Trophoblast cell (in vitro differentiated cells and primary cell): ENCODE measurements at regions not wholly inside any gene's neighbourhood (a gene's known extent, or its start where the extent isn't known, plus 50 kb on each side); places are given as distances from the start of the nearest gene placed in this dataset.
"Not testable (repeated sequence)": the region's sequence is repeated elsewhere in the genome, so short reads cannot be mapped to it uniquely, and the experiment has no call there.

ENCODE experiments used
- DNase-seq, 2 donors: peaks; one replicate each; pipeline ENCODE4 v3.0.0-alpha.2; 2016
- H2AFZ ChIP-seq: 2 replicates; pipeline ENCODE4 v1.6.1; 2013; ENCODE audit warnings: low read length, moderate library complexity, mild to moderate bottlenecking; ENCODE audit not compliant: insufficient read depth, poor library complexity
- H2AK5ac ChIP-seq: 2 replicates; pipeline ENCODE4 v1.6.1; 2013; ENCODE audit warnings: mild to moderate bottlenecking, low read length
- H2BK120ac ChIP-seq: 2 replicates; pipeline ENCODE4 v1.6.1; 2013; ENCODE audit warnings: low read length, mild to moderate bottlenecking, moderate library complexity; ENCODE audit not compliant: insufficient read depth, poor library complexity
- H2BK12ac ChIP-seq: 2 replicates; pipeline ENCODE4 v1.6.1; 2013; ENCODE audit warnings: mild to moderate bottlenecking, low read length, moderate library complexity
- H2BK5ac ChIP-seq: 2 replicates; pipeline ENCODE4 v1.6.1; 2013; ENCODE audit warnings: low read length, low read depth, moderate library complexity, mild to moderate bottlenecking; ENCODE audit not compliant: poor library complexity
- H3K14ac ChIP-seq: 2 replicates; pipeline ENCODE4 v1.6.1; 2013; ENCODE audit warnings: mild to moderate bottlenecking, low read length
- H3K18ac ChIP-seq: 2 replicates; pipeline ENCODE4 v1.6.1; 2013; ENCODE audit warnings: mild to moderate bottlenecking, low read length
- H3K23ac ChIP-seq: 2 replicates; pipeline ENCODE4 v1.6.1; 2013; ENCODE audit warnings: low read length
- H3K27ac ChIP-seq: 2 replicates; pipeline ENCODE4 v1.5.1; 2013; ENCODE audit warnings: low read depth, mild to moderate bottlenecking, inconsistent platforms, low read length, moderate library complexity
- H3K27me3 ChIP-seq: 2 replicates; pipeline ENCODE4 v1.6.1; 2013; ENCODE audit warnings: inconsistent platforms, mild to moderate bottlenecking, low read length, moderate library complexity; ENCODE audit not compliant: insufficient read depth
- H3K36me3 ChIP-seq, 2 experiments: 1 replicate in 1 of 2; 2 replicates in 1 of 2; pipeline ENCODE4 v1.6.1; 2013; ENCODE audit warnings: low read length in 2 of 2, mild to moderate bottlenecking in 2 of 2, moderate library complexity in 1 of 2; ENCODE audit not compliant: insufficient read depth in 2 of 2, control insufficient read depth in 1 of 2
- H3K4ac ChIP-seq: 2 replicates; pipeline ENCODE4 v1.6.1; 2013; ENCODE audit warnings: low read depth, mild to moderate bottlenecking, low read length, moderate library complexity
- H3K4me1 ChIP-seq, 2 experiments: 1 replicate in 1 of 2; 2 replicates in 1 of 2; pipeline ENCODE4 v1.6.1; 2013; ENCODE audit warnings: low read length in 2 of 2, mild to moderate bottlenecking in 2 of 2, moderate library complexity in 1 of 2; ENCODE audit not compliant: insufficient read depth in 2 of 2, control insufficient read depth in 1 of 2
- H3K4me2 ChIP-seq: 2 replicates; pipeline ENCODE4 v1.6.1; 2013; ENCODE audit warnings: inconsistent platforms, mild to moderate bottlenecking, low read length, moderate library complexity
- H3K4me3 ChIP-seq: 2 replicates; pipeline ENCODE4 v1.5.1; 2013; ENCODE audit warnings: mild to moderate bottlenecking, low read depth, low read length, inconsistent platforms
- H3K79me1 ChIP-seq: one replicate; pipeline ENCODE4 v1.6.1; 2013; ENCODE audit warnings: low read length
- H3K79me2 ChIP-seq: 2 replicates; pipeline ENCODE4 v1.6.1; 2013; ENCODE audit warnings: low read length, mild to moderate bottlenecking; ENCODE audit not compliant: control insufficient read depth, insufficient read depth, poor library complexity
- H3K9ac ChIP-seq: 2 replicates; pipeline ENCODE4 v1.6.1; 2013; ENCODE audit warnings: mild to moderate bottlenecking, low read length
- H3K9me3 ChIP-seq: 2 replicates; pipeline ENCODE4 v1.6.1; 2013; ENCODE audit warnings: low read depth, mild to moderate bottlenecking, control low read depth, inconsistent platforms, low read length; ENCODE audit not compliant: insufficient read depth
- H4K12ac ChIP-seq: 2 replicates; pipeline ENCODE4 v1.6.1; 2013; ENCODE audit warnings: low read depth, mild to moderate bottlenecking, low read length, moderate library complexity
- H4K8ac ChIP-seq: 2 replicates; pipeline ENCODE4 v1.6.1; 2013; ENCODE audit warnings: low read depth, mild to moderate bottlenecking, low read length, moderate library complexity
- H4K91ac ChIP-seq: one replicate; pipeline ENCODE4 v1.6.1; 2013; ENCODE audit warnings: low read depth, mild to moderate bottlenecking, low read length, moderate library complexity
- WGBS: extraction: QIAGEN DNeasy Blood & Tissue Kit; methylation state at CpG from one replicate; pipeline ENCODE4 v1.1.7; 2013; ENCODE audit warnings: missing lambda C conversion rate; ENCODE audit not compliant: insufficient read length, insufficient coverage; ENCODE audit errors: extremely low coverage; 5-methylcytosine and 5-hydroxymethylcytosine counted together

DNA sequence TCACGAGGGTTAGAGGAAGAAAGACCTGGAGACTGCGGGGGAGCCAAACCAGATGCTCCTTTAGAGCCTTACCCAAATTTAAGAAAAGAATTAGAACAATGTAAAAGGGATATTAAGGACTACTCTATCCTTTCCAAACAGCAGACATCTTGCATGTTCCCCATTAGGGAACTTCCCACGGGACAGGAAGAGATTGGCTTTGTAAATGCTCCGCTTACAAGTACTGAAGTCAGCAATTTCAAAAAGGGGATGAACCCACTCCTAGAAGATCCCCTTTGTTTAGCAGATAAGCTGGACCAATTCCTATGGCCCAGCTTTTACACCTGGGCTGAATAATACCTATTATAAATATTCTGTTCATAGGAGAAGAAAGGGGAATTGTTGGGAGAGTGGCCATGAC lies 74.2 kb downstream of the APOBEC1 start:
- WGBS: no CpG with 5 or more reads among the region's 4 CpGs
- H3K18ac ChIP-seq: no peak overlapping the region
- no peak overlapping the region for H2BK120ac ChIP-seq
- H3K4ac ChIP-seq: no peak overlapping the region
- no peak overlapping the region for H2BK12ac ChIP-seq
- H3K36me3 ChIP-seq: no peaks in the 10 kb centered on the region
- H3K4me2 ChIP-seq: no peak overlapping the region
- no peak overlapping the region for H4K12ac ChIP-seq
- H3K4me1 ChIP-seq: no peaks in the 10 kb centered on the region
- DNase-seq: no peak
- H3K14ac ChIP-seq: no peak overlapping the region
- no peak overlapping the region for H2AFZ ChIP-seq
- H3K27ac ChIP-seq: no peak overlapping the region
- no peak overlapping the region for H2AK5ac ChIP-seq
- no peaks in the 10 kb centered on the region for H3K79me2 ChIP-seq
- H3K27me3 ChIP-seq: no peaks in the 10 kb centered on the region
- no peak overlapping the region for H4K91ac ChIP-seq
- H3K23ac ChIP-seq: no peak overlapping the region
- no peak overlapping the region for H2BK5ac ChIP-seq
- H3K4me3 ChIP-seq: no peak overlapping the region
- H3K9ac ChIP-seq: no peak overlapping the region
- no peak overlapping the region for H4K8ac ChIP-seq
- peaks cover 3% of the 10 kb centered on the region for H3K9me3 ChIP-seq
- H3K79me1 ChIP-seq: no peaks in the 10 kb centered on the region

DNA sequence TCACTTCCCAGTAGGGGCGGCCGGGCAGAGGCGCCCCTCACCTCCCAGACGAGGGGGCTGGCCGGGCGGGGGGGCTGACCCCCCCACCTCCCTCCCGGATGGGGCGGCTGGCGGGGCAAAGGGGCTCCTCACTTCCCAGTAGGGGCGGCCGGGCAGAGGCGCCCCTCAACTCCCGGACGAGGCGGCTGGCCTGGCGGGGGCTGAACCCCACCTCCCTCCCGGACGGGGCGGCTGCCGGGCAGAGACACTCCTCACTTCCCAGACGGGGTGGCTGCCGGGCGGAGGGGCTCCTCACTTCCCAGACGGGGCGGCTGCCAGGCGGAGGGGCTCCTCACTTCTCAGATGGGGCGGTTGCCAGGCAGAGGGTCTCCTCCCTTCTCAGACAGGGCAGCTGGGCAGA lies 75.6 kb downstream of the APOBEC1 start:
- not testable (repeated sequence) for H4K8ac ChIP-seq, DNase-seq, H3K27ac ChIP-seq, H3K9me3 ChIP-seq, H3K4me1 ChIP-seq, H3K4me3 ChIP-seq, H3K27me3 ChIP-seq, H3K18ac ChIP-seq, H3K4me2 ChIP-seq, H3K14ac ChIP-seq, H2AK5ac ChIP-seq, H2AFZ ChIP-seq, H3K9ac ChIP-seq, H2BK120ac ChIP-seq, H4K91ac ChIP-seq, H2BK5ac ChIP-seq, H3K79me2 ChIP-seq, H3K23ac ChIP-seq, H2BK12ac ChIP-seq, H4K12ac ChIP-seq, H3K4ac ChIP-seq, H3K36me3 ChIP-seq, H3K79me1 ChIP-seq
- WGBS: no CpG with 5 or more reads among the region's 27 CpGs

DNA sequence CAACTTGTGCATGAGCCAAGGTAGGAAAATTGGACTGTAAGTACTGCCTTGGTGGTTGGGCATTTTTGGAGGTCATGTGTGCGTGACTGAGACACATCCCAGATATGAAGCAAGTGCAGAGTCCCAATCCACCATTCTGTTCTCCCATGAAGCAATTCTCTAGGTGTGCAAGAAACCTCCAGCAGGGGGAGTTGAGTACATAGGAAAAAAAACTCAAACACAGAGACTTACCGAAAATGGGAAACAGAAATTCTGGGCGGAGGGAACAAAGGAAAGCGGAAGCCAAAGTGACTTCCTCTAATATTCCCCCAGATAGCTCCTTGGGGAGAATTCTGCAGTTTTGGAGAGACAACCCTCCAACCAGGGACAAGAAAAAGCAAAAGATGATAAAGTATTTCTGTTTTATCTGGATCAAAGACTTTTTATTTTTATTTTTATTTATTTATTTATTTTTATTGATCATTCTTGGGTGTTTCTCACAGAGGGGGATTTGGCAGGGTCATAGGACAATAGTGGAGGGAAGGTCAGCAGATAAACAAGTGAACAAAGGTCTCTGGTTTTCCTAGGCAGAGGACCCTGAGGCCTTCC lies 76.9 kb downstream of the APOBEC1 start:
- H3K4ac ChIP-seq, H3K27me3 ChIP-seq, H2AFZ ChIP-seq, H3K36me3 ChIP-seq, H4K12ac ChIP-seq, H4K91ac ChIP-seq, H3K4me1 ChIP-seq, H3K79me2 ChIP-seq, H4K8ac ChIP-seq, H3K14ac ChIP-seq, H3K4me3 ChIP-seq, H3K4me2 ChIP-seq, H3K18ac ChIP-seq, H2BK5ac ChIP-seq, H2BK12ac ChIP-seq, H3K23ac ChIP-seq, H3K79me1 ChIP-seq, H2BK120ac ChIP-seq, H3K27ac ChIP-seq, H3K9me3 ChIP-seq, H2AK5ac ChIP-seq, H3K9ac ChIP-seq: not testable (repeated sequence)
- WGBS: no CpG with 5 or more reads among the region's 4 CpGs
- peak; percentile 81 to 94 for DNase-seq

DNA sequence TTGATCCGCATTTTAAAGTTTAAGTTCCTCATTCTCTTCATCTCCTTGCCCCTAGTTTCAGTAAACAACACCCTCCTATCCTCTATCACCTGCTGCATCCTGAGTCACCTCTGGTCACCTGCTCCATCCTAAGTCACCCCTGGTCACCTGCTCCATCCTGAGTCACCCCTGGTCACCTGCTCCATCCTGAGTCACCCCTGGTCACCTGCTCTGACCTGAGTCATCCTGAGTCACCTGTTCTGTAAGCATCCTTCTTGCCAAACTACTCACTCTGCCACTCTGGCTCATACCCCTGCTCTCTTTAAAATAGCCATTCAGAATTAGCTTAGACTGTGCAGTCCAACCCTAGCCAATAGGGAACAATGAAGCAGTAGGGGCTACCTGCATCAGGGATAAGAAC lies 80.6 kb upstream of the CD163 start:
- not testable (repeated sequence) for H2BK5ac ChIP-seq, H2BK12ac ChIP-seq, H2BK120ac ChIP-seq, H3K23ac ChIP-seq, H4K8ac ChIP-seq, H3K4me3 ChIP-seq, H2AK5ac ChIP-seq, H4K12ac ChIP-seq, H3K36me3 ChIP-seq, H4K91ac ChIP-seq, H3K79me2 ChIP-seq, H3K27me3 ChIP-seq, H3K79me1 ChIP-seq, H3K18ac ChIP-seq, H3K27ac ChIP-seq, H3K14ac ChIP-seq, H3K4ac ChIP-seq, H3K4me2 ChIP-seq, H3K4me1 ChIP-seq, H3K9ac ChIP-seq, H2AFZ ChIP-seq, H3K9me3 ChIP-seq
- WGBS: no CpG with 5 or more reads among the region's 1 CpG
- peak; percentile 48 to 71 for DNase-seq
